ENCODE measurements at regions not wholly inside any gene's neighbourhood (a gene's known extent, or its start where the extent isn't known, plus 50 kb on each side); places are given as distances from the start of the nearest gene placed in this dataset.

DNA sequence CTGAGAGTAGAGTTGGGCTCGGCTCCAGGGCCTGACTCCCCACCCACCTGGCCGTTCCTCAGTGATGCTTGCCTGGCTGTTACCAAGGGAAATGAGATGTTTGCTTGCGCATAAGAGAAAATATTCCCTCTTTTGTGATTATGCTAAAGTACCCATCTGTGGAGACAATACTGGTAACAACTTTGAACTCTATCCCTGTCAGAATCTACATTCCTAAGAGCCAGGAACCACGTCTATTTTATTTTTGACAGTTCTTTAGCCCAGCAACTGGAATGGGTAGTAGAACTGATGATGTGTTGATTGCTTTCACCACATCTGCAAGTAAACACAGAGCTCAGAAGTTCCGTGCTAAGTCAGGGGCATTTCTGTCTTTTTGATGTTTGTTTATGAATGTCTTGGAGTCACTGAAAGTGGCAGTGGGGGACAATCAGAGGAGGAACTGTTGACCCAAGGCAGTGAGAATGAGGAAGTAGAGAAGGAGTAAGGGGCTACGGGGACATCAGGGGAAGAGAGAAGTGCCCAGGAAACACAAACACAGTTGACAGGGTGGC is 348.3 kb upstream of the SOX11 start:
- DNase-seq (ENCODE audit: low read depth) = no peak

DNA sequence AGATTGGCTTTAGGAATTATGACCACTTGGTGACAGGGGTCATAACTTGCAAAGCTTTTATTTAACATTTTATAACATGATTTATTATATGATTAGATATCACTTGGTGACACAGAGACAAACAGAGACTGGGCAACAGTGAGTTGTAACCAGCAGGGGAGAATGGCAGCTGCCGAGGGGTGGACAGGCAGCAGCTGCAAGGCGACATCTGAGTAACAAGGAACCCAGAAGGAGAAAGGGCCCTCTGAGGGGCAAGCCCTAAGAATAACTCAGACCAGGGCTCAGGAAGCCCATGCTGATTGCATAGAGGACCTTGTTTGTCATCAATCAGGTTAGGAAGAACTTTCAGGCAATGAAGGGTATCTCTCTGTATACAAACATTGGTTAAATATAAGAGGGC is 339.9 kb upstream of the SOX11 start:
- no peak for DNase-seq (ENCODE audit: low read depth)

DNA sequence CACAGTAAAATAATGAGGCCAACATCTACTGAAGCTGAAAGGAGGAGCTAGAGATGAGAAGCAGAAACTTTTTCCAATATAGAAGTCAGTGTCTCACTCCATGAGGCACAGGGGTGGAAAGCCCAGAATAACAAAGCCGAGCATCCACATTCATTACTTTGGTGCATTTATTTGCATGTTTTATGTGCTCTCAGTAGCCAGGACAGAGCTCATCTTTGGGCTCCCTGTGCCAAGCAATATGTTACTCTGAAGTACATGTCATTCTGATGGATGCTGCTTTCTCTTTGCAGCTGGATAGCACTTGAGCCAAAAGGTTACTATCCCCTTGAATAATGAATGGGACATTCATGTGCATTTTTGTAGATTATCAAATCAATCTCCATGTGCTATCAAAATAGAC is 338.6 kb upstream of the SOX11 start:
- no peak for DNase-seq (ENCODE audit: low read depth)

DNA sequence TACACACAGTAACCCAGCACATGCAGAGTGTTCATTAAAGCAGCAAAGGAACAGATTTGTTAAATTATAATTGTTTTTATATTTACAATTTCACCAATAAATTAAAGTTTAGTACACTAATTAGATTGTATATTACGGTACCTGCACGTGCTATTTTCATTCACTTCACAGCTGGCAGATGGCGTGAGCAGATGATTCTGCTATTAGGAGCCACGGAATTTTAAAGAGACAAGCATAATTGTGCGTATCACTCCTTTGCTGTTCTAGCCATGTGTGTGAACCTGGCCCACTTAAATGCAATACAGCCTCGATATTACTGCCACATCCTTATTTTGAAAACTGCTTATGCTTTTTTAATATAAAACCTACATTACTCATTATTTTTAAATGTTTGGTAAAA is 332.8 kb upstream of the SOX11 start:
- DNase-seq (ENCODE audit: low read depth) = no peak

DNA sequence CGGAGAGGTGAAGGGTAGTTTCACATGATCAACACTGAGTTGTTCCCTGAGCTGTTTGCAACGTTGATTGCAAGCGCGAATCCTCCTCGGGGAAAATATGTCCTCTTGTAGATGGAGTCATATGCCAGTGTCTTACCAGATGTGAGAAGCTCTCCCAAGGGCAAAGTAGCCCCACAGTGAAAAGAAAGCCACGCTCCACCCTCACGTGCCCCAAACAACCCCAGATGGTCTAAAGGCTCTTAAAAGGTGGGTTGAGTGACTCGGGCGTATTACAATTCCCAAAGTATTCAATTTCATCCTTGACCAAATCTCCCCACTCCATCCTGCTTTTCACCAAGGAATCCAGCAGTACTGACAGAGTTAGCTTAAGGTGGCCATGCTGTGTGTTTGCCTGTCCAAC is 332.1 kb upstream of the SOX11 start:
- DNase-seq (ENCODE audit: low read depth) = no peak

DNA sequence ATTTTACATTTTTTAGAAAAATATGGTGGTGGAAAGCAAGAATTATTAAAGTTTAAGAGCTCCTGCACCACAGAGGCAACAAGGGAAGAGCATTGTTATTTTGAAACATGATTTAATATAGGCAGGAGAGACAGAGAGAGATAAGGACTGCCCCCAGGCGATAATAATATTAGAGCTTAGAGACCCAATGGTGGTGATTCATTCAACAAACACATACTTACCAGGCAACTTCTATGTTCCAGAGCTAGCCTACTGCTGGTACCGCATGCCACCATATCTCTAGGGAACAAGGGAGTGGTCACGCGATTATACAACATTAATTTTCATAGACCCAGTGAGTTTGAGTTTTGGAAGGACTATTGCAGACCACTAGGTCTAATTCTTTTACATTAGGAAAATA is 327.8 kb upstream of the SOX11 start:
- DNase-seq (ENCODE audit: low read depth) = no peak

DNA sequence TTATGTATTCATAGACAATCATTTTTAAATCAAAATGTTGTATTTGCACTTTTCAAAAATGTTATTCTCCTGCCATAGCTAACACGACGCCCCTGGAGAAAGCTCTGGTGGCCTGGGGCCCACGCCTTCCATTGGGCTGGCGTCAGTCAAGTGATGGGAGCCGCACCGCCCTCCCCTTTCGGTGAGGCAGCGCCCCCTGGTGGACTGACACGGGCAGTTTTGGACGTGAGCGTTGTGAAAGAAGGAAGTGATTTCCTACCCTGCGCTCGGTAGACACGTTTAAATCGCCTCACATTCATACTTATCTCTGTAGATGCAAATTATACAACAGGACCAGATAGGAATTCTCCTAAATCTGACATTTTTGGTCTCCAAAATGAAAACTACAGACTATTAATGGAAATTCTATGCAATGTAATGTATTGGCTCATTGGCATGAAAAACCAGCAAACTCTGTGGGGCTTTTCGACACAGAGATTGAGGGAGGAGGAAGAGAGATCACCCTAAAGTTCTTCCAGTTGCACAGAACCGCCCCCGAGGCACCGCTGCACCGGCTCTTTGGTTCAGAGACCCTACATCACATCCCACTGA is 326.2 kb upstream of the SOX11 start:
- peak; percentile 17 for DNase-seq (ENCODE audit: low read depth)

DNA sequence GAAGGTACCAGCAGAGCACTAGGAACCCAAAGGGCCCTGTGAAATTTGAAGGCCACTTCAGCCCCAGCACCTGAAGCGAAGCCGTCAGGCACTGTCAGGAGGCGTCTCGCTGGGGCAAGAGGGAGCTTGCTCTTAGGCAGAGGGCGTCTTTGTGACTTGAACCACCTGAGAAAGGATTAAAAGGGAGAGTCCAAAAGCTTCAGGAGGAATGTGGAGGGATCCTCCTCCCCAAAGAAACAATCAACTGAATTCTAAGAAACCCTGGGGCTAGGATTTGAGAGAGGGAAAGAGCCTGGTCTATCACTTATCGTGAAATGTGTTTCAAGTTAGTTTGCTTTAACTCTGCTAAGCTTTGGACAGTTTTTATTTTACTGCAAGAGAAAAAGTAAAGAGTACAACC is 324.9 kb upstream of the SOX11 start:
- DNase-seq (ENCODE audit: low read depth) = no peak

DNA sequence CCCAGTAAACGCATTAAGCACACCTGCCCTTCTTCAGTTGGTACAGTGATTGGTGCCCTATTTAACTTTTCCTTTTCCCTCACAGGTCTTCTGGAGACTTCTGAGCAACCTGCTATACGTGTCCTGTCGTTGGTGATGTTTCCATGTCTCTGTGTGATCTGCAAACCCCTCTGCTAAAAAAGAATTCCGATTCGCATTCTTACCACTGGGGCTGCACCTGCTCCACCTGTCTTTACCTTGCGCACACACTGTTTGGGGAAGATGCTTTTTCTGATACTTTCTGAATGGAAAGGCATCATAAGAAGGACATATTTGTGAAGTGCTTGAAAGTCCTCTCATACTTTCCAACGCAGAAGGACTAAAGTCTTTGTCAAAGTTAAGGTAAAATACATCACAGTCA is 323.9 kb upstream of the SOX11 start:
- no peak for DNase-seq (ENCODE audit: low read depth)

DNA sequence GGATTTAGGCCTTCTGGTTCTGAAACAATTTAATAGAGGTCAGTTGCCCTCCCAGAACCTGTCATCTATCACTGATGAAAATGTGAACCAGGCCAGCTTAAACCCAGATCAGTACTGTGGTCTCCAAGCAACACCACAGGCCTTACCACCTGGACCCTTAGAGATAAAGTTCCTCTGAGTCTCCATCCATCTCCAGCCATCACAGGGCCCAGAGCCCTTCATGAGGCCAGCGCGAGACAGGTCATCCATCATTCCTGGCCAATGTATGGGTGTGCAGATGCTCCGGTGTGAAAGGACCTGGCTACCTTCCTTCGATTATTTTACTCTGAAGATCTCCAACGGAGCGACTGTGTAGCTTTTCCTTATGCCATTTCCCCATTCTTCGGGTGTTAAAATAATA is 322.7 kb upstream of the SOX11 start:
- DNase-seq (ENCODE audit: low read depth) = no peak

DNA sequence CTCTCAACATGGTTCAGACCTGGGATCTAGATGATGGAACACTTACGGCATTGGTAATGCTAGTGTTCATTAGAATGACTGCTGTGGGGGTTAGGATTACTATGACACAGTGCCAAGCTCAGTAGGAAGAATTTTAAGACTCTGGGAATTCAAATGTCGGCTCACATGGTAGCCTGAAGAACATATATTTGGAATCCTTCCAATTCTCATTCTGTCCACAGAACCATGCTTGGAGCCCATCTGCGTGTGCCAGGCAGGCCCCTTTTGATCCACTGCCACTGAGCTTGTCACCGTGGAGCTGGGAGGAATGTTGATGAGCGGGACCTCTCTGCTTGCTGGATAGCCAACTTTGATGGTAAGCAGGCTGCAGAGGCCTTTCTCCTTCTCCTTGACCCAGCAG is 322.0 kb upstream of the SOX11 start:
- no peak for DNase-seq (ENCODE audit: low read depth)

DNA sequence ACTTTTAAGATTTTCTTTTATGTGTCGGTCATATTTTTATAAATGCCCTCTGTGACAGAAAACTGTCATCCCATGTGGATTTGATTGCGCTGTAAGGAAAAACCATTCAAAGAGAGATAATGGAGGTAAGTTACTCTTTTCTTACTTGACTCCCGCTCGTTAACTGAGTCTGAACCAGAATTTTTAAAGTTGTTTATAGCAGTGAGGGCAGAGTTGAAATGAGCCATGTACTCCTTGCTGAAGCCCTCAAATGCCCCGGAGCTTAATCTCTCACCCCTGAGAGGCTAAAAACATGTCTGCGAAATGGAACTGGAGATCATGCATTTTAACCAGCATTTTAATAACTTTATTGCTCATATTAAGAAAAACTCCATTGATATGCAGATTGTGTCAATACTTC is 320.0 kb upstream of the SOX11 start:
- DNase-seq (ENCODE audit: low read depth) = no peak

DNA sequence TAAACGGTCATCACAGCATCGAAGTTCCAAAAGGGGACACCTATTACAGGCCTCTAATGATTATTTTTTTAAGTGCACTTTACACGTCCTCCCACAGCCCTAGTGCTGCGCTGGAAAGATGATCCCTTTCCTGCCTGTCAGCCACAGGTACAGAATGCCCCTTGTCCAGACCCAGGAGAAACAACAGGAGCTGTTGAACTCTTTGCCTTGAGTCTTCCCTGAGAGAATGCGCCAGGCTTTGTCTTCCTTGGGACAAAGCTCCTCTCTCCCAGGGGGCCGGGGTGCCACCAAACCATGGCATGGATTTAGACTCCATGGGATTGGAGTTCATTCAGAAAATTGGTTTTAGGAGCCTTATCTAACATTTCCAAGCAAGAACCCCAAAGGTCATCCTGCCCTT is 319.0 kb upstream of the SOX11 start:
- DNase-seq (ENCODE audit: low read depth) = no peak

DNA sequence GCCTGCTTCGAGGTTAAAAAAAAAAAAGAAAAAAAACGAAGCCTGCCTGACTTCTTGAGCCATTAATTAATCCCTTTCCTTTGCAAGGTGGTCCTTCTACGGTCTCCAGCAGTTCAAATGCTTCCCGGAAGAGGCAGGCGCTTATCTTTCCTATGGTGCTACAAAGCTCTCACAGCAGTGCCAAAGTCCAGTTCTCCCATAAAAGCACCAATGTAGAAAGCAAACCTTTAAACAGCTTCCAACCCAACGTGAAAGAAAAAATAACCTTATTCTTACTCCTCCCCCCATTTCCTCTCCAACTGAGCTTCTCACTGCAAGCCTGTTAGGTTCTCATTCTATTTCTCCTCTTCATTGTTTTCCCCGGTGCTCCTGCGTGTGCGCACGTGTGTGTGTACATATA is 317.4 kb upstream of the SOX11 start:
- DNase-seq (ENCODE audit: low read depth) = no peak

DNA sequence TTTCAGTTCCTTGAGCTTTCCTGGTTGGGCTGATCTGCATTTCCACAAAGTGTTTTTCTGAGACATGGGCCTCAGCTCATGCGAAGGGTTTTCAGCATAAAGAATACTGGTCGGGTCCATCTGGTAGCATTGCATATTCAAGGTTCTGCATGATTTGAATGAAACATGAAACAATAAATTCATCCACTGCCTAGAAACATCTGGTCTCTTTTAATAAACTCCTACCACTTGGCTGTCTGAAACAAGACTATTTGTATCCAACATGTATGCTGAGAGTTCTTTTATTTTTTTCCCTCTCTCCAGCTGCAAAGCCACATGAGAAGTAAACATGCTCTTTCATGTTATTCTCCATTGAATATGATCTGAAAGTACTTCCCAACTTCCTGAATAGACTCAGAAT is 314.9 kb upstream of the SOX11 start:
- no peak for DNase-seq (ENCODE audit: low read depth)

DNA sequence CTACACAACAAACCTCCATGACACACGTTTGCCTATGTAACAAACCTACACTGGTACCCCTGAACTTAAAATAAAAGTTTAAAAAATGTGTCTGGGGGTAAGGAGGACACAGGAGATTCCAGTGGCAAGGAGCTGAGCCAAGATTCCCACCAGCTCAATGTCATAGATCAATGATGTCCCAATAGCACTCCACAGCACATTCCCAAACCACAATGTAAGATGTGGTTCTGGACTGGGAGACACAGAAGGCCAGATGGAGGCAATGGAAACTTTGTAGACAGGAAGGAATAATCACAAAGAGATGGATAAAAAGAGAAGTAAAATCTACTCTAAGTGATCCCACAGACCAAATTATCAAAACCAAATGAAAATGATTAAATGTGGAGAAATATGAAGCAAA is 312.4 kb upstream of the SOX11 start:
- DNase-seq (ENCODE audit: low read depth) = no peak

DNA sequence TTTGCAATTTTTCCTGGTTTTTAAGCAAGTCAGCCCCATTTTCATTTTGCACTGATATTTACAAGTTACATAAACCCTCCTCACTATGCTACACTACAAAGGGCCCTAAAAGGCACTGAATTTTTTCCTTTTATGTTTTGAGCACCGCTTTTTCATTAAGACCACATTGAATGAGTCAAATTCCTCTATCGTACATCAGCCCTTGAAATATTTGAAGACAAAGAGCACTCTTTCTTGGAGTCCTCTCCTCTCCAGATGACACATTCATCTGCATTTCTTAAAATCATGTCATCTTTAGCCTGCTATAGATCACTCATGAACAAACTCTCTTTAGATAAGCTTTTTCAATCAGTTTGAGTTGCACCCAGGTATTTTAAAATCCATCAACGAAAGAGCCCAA is 306.6 kb upstream of the SOX11 start:
- no peak for DNase-seq (ENCODE audit: low read depth)

DNA sequence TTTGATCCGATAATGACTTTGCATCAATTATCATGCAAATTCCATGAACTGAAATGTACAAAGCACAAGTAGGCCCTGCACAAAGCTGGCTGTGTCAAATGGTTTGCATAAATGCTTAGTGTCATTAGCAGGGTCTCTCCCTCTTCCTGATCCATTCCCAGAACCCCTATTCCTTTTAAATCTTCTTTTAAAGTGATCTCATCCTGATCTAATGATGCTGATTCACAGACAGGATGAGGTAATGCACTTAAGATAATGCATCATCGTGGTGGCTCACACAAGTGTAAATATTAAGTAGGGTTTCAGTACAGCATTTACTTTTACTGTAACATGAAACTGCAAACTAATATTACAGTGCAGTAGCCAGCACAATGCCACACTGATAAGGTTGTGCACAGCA is 304.8 kb upstream of the SOX11 start:
- no peak for DNase-seq (ENCODE audit: low read depth)

DNA sequence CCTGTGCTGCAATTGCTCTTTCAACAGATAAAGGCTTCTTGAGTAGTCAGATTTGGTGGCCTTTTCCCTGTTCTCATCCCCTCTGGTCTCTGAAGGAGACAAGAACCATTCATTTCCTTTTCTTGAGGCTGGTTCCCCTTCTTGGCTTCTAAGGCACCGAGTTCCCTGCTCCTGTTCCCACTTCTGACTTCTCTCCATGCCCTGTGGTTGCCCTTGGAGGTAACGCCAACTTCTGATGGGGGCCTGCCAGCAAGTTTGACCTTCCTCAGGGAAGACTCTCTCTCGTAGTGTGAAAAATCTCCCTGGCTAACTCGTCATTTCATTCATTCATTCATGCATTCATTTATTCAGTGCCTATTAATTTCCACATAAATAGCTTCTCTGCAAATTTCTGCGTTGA is 302.4 kb upstream of the SOX11 start:
- DNase-seq (ENCODE audit: low read depth) = no peak

DNA sequence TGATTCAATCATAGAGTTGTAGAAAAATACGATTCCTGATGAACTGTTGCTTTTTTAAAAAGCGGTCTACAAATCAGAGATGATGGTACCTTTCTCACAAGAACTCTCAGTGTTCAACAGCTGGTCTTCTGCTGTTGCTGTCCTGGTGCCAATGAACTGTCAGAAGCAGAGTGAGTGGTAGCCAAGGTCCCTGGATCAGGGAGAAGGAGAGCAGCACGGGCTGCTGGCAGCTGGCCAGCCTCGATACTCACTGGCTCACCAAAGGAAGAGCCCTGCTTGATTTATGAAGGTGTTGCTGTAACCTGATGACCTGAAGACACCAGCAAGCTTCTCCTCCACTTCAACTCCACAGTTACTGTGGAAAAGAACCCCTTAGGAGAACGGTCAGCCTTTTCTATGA is 300.8 kb upstream of the SOX11 start:
- DNase-seq (ENCODE audit: low read depth) = no peak

DNA sequence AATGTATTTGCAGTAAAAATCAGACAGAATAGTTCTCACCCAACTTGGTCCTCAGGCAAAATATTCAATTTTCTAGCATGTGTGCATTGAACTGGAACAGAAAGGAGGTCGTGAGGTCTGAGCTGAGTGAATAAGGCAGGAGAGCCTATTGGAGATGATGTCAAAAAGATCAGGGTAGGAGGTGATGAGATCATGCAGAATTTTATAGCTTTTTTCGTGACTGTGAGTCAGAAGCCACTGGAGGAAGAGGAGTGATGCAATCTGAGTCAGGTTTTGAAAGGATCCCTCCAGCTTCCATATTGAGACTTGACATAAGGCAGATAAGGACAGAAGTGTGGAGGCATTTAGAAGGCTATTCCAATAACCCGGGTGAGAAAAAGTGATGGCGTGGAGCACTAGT is 299.5 kb upstream of the SOX11 start:
- DNase-seq (ENCODE audit: low read depth) = no peak

DNA sequence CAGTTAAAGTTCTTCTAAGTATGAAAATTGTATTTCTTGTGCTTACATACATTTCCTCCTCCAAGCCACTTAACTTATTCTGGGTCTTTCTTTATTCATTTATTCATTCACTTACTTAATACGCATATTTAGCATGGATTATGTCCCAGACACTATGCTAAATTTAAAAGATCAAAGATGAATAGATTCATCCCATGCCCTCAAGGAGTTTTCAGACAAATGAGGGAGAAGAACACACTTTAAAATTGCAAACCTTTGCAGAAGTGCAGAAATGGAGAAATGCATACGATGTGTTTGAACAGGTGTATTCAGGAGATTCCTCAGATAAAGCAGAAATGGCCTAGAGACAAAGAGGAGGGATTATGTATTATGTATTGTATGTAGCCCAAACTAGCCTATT is 298.7 kb upstream of the SOX11 start:
- no peak for DNase-seq (ENCODE audit: low read depth)

DNA sequence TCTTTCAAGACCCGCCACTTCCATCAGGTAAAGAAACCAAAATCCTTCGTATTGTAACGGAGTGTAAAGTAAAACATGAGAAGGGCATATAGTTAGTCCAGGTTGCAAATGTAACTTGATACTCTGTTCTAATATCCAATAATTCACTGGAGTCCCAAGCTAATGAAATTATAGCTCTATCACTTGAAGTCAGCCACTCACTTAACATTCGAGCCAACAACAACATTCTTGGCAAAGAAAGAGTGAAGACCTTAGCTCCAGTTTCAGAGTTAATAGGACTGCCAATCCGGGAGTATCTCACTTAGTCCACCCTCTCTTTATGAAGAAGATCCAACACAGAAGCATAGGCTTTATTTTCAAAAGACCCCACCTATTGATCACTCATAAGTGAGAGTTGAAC is 298.0 kb upstream of the SOX11 start:
- DNase-seq (ENCODE audit: low read depth) = no peak

DNA sequence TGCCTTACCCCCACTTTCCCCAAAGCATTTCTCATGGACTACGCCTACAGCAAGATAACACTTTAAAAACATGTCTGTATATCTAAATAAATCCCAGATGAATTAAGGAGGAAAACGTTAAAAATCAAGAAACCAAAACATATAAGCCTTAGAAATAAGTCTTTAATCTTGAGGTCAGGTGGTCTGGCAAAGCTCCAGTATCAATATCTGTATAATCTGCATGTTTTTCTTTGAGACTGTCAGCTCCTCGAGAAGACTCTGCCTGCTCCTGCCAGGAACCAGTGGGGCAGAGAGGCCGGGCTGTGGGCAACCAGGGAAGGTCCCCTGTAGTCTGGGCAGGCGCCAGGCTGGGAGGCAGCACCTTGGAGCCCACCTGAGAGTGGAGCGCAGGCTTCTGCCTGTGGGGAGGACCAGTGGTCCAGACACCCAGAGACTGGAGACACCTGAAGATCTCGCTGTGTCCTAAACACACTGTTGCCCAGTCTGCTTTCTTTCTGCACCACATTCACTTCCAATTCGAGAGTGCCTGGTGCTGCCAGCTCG is 291.0 kb upstream of the SOX11 start:
- DNase-seq (ENCODE audit: low read depth) = no peak

DNA sequence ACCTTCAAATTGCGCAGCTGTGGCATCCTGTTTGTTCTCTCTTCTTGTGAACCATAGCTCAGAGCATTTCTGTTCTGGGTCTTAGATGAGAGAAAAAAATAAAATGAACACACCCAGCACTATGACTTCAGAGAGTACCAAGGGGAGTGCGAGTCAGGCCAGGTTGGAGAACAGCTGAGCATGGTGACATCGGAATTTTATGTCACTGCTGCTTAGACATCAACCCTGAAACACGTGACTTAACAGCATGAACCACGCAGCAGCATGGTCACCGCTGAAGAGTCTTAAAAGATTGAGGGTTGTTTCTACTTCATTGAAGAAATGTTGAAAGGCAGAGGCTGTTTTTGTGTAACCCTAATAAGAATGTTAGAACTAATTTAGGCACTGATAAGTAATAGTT is 288.8 kb upstream of the SOX11 start:
- no peak for DNase-seq (ENCODE audit: low read depth)
